Eye (tissue), 1 donor: ENCODE measurements at regions not wholly inside any gene's neighbourhood (a gene's known extent, or its start where the extent isn't known, plus 50 kb on each side); places are given as distances from the start of the nearest gene placed in this dataset.

Experiments used
- DNase-seq: peaks from one replicate; pipeline ENCODE4 v3.0.0-alpha.2; 2015

DNA sequence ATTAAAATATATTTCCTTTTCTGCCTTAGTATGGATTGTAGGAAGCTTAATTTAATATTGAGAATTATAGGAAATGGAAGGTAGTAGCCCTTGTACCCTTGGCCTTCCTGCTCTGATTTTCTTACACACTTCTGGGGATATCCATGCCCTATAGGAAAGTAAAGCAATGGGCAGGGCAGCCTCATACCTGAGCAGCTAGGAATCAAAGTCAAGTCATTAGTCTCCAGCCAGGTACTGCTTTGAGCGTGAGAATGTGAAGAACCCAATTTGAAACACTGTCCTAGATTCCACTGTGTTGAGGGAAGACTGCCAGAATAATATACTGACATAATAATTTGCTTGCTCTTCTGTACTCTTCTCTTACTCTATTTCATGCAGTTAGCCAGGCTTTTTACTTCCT is 51.0 kb upstream of the L3MBTL3 start:
- no peak for DNase-seq

DNA sequence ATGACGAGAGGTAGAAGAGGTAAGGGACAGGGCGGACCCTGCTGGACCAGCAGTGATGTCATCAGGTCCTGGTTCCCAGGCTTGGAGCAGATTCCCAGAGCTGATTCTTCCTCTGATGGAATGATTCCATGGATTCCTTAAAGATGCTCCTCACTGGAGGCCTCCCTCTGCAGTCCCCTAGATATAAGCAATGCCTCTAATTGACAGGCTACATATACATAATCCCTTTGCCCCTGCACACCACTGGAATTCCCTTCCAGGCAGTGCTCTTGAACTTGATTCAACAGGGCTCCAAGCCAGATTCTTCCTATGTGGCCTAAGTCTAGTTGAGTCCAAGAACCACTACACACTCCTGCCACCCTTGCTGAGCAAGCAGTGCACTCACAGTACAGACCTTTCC is 52.3 kb upstream of the L3MBTL3 start:
- no peak for DNase-seq

DNA sequence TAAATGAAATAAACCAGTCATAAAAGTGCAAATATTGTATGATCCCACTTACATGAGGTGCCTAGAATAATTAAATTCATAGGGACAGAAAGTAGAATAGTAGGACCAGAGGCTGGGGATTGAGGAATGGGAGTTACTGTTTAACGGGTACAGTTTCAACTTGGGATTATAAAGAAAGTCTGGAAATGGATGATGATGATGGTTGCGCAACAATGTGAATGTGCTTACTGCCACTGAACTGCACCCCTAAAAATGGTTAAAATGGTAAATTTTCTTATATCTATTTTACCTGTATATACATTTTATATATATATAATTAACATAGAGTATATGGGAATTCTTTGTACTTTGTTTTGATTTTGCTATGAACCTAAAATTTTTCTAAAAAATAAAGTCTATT is 53.3 kb upstream of the L3MBTL3 start:
- no peak for DNase-seq

DNA sequence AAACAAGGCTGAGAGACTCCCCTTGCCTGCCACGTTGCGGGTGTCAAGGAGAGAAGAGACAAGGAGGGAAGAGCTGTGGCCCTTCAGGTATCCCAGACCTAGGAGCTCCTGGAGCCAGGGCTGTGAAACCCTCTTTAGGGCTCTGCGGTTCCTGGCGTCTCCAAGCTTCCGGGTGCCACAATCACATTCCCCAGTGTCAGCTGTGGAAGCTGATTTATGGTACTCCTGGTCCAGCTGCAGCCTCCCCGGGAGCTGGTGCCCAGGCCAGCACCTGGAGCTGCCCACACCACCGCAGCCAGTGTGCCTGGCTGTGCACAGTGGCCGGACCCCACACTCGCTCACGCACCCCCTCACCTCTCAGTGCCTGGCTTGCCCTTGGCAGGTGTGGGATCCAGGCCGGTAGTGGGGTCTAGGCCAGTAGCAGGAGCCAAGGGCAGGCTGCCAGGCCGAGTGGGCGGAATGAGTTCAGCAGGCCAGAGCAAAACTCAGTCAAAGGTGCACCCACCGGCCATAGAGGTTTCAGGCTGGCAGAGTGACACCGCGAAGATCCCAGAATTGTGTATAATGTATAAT is 58.9 kb upstream of the L3MBTL3 start:
- no peak for DNase-seq

DNA sequence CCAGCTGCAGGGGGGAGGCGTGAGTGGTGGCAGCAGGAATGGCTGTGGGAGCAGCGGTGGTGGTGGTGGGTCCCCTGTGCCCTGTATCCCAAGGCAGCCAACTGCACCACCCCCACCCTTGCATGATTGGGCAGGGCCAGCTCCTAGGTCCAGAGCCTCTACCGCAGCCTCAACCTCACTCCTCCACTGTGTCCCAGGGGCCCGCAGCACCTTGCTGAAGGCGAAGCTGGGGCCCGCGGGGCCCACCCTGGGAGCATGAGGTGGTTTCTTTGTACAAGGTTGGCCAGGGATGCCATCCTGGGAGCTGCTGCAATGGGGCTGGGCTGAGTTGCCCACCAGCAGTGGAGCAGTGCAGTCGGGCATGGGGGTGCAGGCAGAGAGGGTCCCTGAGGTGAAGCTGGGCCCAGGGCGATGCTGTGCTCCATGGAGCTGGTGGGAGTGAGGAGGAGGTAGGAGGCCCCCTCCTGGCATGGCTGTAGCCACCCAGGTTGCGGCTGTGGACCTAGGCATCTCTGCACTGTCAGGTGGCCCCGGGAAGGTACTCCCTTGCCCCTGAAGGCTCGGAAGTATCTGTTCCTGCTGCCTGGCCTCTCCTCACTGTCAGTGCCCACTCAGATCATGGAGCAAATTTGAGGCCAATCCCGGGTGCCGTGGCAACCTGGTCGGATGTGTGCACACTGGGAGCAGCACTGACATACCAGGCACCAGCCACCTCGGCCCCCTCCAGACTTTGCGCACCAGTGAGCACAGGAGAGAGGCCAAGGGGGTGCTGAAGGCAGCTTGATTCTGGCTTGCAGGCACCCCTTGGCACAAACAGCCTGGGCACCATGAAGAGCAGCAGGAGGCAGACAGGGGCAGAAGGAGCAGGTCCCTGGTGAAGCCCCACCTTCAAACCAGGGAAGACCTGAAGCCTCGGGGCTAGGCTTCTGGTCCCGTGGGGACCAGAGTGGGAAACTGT is 60.2 kb upstream of the L3MBTL3 start:
- DNase-seq: no peak

DNA sequence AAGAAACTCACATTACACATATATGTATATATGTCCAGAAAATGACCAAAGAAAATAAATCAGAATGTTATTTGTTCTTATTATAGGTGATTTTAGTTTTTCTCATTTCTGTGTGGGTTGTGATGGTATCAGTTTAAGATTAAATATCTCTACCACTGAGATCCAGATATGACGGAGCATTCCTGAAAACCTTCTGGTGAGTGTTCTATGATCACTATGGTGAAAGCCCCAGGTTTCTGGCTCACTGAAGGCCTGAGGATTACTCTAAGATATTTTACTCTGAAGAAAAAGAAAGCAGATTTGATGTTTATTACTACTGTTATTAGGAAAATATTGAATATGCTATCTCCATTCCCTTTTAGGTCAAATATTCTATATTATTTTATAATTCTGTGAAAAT is 62.8 kb upstream of the L3MBTL3 start:
- no peak for DNase-seq

DNA sequence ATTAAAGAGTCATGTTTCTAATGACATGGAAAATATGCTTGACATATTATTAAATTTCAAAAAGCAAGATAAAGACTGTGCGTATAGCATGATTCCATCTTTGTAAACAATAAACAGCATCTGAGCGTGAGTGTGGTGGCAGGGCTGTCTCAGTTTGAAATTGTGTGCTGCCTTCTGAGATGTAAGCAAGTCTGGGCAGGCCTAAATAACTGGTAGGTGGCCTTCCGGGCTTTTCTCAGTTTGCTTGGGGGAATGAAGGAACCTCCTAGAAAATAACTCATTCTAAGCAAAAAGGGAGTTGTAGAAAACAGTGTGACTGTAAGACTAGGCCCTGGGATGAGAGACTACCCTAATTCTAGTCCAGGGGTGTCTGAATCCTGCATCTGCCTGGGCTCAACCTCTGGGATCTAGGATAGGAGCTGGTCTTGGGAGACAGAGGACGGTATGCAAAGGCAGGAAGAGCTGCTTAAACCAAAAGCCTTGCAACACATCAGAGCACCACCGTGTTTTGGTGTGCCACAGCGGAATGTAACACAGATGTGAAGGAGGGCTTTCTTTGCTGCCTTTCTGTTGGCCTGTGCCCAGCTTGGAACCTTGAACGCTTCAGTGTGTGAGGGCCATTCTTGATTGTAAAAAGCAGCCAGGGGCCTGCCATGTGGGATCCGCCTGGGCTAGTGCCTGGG is 63.5 kb upstream of the L3MBTL3 start:
- DNase-seq: no peak

DNA sequence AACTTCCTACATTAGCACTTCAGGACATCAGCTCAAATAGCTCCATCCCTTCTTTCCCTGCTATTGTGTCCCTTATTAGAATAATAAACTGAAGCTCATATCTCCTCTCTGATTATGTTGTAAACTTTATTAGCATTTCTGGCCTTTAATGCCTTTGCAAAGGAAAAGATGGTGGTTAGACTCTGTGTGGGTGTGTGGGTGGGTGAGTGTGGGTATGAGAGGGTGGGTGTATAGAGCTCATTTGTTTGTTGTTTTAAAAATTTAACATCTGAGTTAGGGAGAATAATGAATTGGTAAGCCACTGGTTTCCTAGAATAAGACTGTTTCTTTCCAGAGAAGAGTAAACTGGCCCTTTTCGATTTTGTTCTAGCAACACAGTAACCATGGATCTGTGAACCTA is 70.6 kb upstream of the L3MBTL3 start:
- no peak for DNase-seq

DNA sequence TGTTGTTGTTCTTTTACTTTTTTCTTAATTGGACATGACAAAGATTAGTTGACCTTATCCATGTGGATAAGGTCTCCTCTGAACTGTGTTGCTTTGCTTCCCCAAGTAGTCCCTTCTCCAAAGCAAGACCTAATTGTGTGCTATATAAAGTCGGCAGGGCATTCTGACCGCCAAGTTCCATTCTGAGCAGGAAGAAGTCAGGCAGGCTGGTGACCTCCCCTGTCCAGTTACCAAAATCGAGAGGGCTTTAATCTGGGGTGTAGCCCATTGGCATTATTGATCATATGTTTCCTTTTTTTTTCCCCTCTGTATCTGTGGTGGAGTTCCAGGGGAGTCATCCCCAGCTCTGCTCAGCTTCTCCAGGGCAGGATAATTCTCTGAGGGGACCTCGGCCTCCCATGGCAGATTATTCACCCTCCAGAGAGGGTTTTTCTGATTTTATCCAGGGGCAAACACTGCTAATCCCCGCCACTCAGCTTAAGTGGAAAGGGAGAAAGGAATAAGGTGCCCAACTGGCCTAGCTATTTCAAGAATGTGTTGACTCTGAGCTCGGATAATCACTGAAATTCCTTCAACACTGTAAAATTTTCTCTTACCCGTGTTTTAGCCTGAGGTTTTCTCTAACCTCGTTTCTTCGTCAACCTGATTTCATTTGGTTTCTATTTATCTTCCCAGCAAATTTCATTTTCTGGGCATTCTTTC is 71.8 kb upstream of the L3MBTL3 start:
- DNase-seq: no peak

DNA sequence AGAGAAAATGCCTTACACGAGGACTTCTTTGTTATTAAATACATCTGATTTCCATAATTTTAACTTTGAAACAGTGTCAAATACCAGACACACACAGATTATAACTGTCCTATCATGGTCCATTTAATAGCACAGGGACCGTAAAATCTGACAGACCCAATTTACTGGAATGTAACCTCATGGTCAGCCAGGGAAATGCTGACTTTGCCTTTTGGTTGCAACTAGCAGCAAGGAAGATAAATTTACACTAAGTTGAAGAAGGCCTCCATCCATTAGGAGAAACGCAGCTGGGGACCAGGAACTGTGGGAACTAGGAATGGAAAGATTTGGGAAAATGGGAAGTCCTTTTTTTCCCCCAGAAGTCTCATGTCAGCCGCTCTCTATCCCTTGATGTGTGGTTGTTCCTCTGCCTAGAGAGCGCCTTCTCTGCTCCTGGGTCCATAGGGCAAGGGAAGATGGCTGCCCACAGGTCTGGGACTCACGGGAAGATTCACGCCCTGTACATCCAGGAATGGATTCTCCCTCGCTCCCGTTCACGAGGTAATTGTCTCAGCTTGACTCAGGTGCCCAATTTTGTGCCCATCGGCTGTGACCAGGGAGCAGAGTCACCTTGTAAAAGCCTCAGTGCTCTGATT is 74.6 kb upstream of the L3MBTL3 start:
- no peak for DNase-seq

DNA sequence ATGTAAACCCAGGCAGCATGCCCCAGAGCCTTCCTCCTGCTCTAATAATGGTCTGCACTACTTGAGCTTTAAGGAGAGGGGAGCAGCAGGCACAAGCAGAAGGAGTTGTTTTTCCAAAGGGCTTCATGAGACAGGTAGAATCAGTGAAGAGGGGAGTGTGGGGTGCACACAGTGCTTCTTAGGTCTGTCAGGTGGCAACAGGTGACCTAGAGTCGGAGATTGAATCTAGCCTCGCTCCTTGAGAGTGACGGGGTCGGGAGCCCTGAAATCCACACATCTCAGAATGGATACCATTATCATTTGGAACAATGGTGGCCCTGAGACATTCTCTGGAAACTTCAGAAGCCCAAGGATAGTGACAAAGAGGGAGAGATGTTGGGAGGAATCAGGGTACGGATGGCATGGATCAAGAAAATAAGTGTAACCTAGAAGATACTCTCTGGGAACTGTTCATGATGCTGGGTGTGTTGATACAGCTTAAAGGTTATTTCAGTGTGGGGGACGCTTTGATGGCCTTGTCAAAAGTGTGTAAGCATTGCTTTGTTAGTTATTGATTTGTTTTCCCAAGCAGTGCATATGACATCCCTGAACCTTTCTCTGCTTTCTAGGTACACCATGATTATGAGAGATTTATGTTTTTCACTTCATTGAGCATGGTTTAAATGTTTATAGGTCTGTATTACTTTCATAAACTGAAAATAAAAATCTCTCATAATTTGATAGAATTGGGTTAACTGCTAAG is 77.8 kb upstream of the L3MBTL3 start:
- no peak for DNase-seq

DNA sequence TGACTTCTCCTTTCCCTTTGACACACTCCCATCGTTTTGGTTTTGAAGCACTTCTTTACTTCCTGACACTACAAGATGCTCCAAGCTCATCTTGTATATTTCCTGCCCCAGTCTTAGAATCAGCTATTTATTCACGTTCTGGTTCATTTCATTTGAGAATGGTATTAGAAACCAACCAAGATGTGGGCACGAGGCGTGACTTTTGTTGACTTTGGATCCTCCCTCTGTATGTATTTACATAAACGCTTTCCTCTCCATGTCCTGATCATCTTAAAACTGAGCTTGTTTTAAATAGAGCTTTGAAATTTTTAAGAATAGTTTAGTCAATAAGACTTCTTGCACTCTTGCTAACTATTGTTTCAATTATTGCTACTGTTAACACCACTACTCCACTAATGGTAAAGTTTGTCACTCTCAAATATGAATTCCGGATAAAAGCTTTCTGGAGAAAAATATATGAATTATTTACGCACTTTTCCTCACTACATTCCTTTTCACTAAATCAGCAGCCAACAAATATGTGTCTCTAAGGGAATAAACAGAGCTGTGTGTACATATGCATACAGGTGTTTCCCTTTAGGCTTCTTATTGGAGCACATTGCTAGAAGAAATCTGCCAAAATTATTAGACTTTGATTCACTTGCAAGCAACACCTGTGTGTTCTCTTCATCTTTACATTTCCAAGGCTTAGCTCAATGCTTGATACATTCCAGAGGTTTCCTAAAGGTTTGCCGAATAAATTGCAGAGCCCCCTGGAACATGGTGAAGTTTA is 77.3 kb upstream of the TMEM244 start:
- peak; percentile 6 for DNase-seq

DNA sequence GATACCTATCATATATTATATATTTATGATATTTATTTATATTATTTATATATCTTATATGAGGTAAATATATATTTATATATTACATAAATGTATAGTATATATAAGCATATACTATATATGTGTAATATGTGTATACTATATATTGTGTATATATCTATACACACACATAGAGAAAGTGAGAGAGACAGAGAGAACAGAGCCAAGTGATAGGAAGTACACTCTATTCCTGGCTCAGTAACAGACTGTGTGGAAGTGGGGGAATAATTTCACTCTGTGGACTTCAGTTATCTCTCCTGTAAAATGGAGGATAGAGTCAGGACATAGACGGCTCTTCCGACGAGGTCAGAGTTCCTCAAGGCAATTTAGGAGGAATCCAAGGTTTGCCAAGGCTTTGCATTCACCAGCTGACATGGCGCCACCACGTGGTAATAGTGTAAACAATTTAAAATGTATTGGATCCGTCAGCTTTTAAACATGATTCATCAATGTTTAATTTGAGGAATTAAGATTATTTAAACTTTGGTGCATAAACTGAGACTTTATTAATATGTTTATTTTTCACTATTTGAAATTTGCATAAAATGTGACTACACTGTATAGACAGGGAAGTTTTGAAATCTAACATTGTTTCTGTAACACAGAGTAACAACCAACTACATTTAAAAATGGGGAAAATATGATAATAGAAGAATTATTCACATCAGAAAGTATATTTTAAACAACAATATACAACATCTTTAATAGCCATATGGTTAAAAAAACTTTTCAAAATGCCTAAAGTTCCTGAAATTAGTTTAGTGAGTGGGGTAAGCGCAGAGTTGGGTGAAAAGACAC is 75.4 kb upstream of the TMEM244 start:
- DNase-seq: peak; percentile 74

DNA sequence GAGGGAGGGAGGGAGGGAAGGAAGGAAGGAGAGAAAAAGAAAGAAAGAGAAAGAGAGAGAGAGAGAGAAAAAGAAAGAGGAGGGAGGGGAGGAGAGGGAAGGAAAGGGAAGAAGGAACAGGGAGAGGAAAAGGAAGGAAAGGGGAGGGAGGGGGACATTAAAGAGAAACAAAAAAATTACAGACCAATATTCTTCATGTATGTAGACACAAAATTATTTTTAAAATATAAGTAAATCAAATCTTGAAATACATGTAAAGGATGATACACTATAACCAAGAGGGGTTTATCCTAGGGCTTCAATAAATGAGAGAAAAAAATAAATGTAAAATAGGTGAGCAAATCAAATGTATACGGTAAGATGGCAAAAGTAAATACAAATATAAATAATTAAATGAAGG is 71.2 kb upstream of the TMEM244 start:
- DNase-seq: no peak

DNA sequence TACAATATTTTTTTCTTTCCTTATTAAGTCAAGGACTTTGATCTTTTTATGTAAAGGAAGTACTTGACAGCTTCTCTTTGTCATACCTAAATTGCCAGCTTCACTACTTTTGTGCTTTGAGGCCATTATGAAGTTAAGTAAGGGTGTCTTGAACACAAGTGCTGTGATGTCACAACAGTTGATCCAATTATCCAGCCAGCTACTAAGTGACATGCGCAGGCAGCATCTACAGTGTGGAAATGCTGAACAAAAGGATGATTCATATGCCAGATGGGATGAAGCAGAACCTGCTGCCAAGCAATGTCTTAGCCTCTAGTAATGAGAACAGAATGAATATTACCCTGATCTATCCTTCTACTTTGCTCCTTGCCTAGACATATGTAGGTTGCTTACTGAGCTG is 68.3 kb upstream of the TMEM244 start:
- peak; percentile 21 for DNase-seq

DNA sequence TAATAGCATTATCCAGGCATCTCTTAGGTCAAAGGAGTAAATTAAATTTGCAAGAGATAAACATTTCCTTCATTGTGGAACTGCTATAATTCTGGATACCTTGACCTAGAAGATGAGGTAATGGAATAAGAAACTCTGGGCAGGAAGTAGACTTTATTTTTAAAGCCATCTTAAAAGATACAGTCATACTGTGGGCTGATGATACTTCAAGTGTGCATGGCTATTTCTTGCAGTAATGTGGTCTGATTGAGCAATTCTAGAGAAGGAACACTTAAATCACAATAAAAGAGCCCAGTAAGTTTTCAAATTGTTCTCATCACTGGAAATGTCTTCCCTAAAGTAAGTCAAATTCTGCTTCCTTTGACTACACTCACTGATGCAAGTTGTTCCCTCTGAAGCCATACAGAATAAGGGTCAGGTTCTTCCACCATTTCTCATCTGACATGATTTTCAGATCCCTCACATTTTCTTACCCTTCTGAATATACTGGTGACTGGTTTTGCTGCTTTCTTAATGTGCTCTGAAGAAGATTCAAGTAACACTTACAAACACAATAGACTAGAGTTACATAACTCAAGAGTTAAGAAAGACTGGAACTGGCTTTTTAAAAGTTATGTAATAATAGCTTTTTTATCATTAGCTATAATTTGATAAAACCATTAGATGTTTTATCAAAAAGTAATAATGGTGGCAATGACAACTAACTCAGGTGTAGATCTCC is 62.6 kb upstream of the TMEM244 start:
- DNase-seq: no peak

DNA sequence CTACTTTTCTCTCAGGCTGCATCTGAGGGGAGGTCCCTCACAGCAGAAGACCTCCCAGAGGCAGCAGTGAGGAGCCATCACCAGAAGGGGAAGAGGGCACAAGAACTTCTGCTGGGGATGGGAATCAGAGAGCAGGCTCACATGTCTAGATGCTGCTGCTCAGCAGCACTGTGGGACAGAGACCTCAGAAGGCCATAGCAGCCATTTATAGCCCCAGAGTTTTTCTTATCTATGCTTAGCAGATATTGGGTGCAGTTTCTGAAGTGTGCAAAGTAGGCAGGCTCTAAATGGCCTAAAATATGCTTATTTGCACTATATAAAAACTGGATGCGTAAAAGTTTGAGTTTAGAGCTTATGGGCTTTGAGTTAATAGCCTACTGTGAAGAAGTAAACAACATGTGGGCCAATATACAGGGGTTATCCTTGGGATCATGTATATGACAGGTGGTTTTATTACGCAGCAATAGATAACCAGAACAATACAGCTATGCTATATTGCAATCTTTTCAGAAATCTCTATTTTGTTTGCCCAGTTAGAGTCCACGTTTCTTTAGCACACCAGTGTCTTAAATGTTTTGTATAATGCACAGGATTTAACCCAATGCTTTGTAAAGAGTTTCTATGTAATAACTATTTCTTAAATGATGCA is 60.2 kb upstream of the TMEM244 start:
- no peak for DNase-seq

DNA sequence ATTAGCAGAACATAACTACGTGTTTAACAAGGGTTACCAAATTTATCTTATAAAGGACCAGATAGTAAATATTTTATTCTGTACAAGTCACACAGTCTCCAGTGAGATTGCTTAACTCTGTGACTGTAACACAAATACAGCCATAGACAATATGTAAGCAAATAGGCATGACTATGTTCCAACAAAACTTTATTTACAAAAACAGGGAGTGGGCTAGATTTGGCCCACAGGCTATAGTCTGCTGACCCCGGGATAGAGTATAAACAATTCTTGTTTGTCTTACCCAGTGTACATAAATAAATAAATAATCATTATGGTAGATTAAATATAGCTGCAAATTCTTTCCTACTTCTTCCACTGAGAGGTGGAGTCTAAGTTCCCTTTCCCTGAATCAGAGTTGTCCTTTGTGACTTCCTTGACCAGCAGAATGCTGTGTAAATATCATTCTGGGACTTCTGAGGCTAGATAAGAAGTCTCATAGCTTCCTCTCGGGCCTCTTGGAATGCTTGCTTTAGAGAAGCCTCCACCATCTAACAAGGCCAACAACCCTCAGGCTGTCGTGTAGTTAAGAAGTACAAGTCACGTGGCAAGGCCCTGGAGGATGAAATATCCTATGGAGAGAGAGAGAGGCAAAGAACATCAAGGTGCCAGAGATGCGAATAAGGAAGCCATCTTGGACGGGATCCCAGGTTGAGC is 59.1 kb upstream of the TMEM244 start:
- no peak for DNase-seq
